ENCODE measurements at regions not wholly inside any gene's neighbourhood (a gene's known extent, or its start where the extent isn't known, plus 50 kb on each side); places are given as distances from the start of the nearest gene placed in this dataset.

- Histone ChIP-seq H4K91ac (ENCODE audit: low read depth, low read length) (no peak overlapping the region), H3K27me3 (ENCODE audit: insufficient read depth, low read length) (no peaks in the 10 kb centered on the region), H3K23ac (ENCODE audit: low read length) (no peak overlapping the region), H3K9me3 (ENCODE audit: insufficient read depth, low read depth, low read length) (no peaks in the 10 kb centered on the region), H3K4ac (ENCODE audit: low read depth, low read length) (no peak overlapping the region), H3K36me3 (ENCODE audit: control insufficient read depth in 1 of 2, insufficient read depth in 2 of 2, low read length in 2 of 2) (no peaks in the 10 kb centered on the region), H3K79me2 (ENCODE audit: control insufficient read depth, insufficient read depth, low read length, poor library complexity) (no peaks in the 10 kb centered on the region), H2BK5ac (ENCODE audit: low read depth, low read length, poor library complexity) (no peak overlapping the region), H3K14ac (ENCODE audit: low read length) (no peak overlapping the region), H3K4me3 (ENCODE audit: low read depth, low read length) (no peak overlapping the region), H3K27ac (ENCODE audit: low read depth, low read length) (no peak overlapping the region), H3K4me2 (ENCODE audit: low read length) (no peak overlapping the region), H4K8ac (ENCODE audit: low read depth, low read length) (no peak overlapping the region), H2BK12ac (ENCODE audit: low read length) (no peak overlapping the region), H2AK5ac (ENCODE audit: low read length) (no peak overlapping the region), H2BK120ac (ENCODE audit: insufficient read depth, low read length, poor library complexity) (no peak overlapping the region), H3K18ac (ENCODE audit: low read length) (no peak overlapping the region), H3K9ac (ENCODE audit: low read length) (no peak overlapping the region), H4K12ac (ENCODE audit: low read depth, low read length) (no peak overlapping the region), H3K4me1 (ENCODE audit: control insufficient read depth in 1 of 2, insufficient read depth in 2 of 2, low read length in 2 of 2) (no peaks in the 10 kb centered on the region), H3K79me1 (ENCODE audit: low read length) (no peaks in the 10 kb centered on the region), H2AFZ (ENCODE audit: insufficient read depth, low read length, poor library complexity) (no peak overlapping the region)
- DNase-seq: no peak
- no CpG with 5 or more reads among the region's 3 CpGs for WGBS (ENCODE audit: extremely low coverage, insufficient coverage, insufficient read length)
Measured at GRCh38 chr3:180329187-180329586, 272.8 kb upstream of the TTC14 start.

- no peak for DNase-seq
- H3K27me3 ChIP-seq (ENCODE audit: insufficient read depth, low read length): no peaks in the 10 kb centered on the region
- H3K4ac ChIP-seq (ENCODE audit: low read depth, low read length): no peak overlapping the region
- H3K18ac ChIP-seq (ENCODE audit: low read length): no peak overlapping the region
- no peak overlapping the region for H2AK5ac ChIP-seq (ENCODE audit: low read length)
- no peak overlapping the region for H3K4me2 ChIP-seq (ENCODE audit: low read length)
- H4K8ac ChIP-seq (ENCODE audit: low read depth, low read length): no peak overlapping the region
- H3K79me2 ChIP-seq (ENCODE audit: control insufficient read depth, insufficient read depth, low read length, poor library complexity): no peaks in the 10 kb centered on the region
- no peak overlapping the region for H2AFZ ChIP-seq (ENCODE audit: insufficient read depth, low read length, poor library complexity)
- no CpG with 5 or more reads among the region's 2 CpGs for WGBS (ENCODE audit: extremely low coverage, insufficient coverage, insufficient read length)
- H3K9me3 ChIP-seq (ENCODE audit: insufficient read depth, low read depth, low read length): no peaks in the 10 kb centered on the region
- no peak overlapping the region for H4K12ac ChIP-seq (ENCODE audit: low read depth, low read length)
- no peak overlapping the region for H2BK120ac ChIP-seq (ENCODE audit: insufficient read depth, low read length, poor library complexity)
- H3K36me3 ChIP-seq (ENCODE audit: control insufficient read depth in 1 of 2, insufficient read depth in 2 of 2, low read length in 2 of 2): no peaks in the 10 kb centered on the region
- no peak overlapping the region for H3K23ac ChIP-seq (ENCODE audit: low read length)
- H3K27ac ChIP-seq (ENCODE audit: low read depth, low read length): no peak overlapping the region
- no peaks in the 10 kb centered on the region for H3K79me1 ChIP-seq (ENCODE audit: low read length)
- no peak overlapping the region for H3K4me3 ChIP-seq (ENCODE audit: low read depth, low read length)
- no peaks in the 10 kb centered on the region for H3K4me1 ChIP-seq (ENCODE audit: control insufficient read depth in 1 of 2, insufficient read depth in 2 of 2, low read length in 2 of 2)
- no peak overlapping the region for H3K9ac ChIP-seq (ENCODE audit: low read length)
- no peak overlapping the region for H2BK5ac ChIP-seq (ENCODE audit: low read depth, low read length, poor library complexity)
- no peak overlapping the region for H3K14ac ChIP-seq (ENCODE audit: low read length)
- H4K91ac ChIP-seq (ENCODE audit: low read depth, low read length): no peak overlapping the region
- no peak overlapping the region for H2BK12ac ChIP-seq (ENCODE audit: low read length)
Measured at GRCh38 chr3:180329847-180330246, 272.1 kb upstream of the TTC14 start.

GRCh38 chr3:180330440-180330839, 271.5 kb upstream of the TTC14 start:
- no peaks in the 10 kb centered on the region for H3K9me3 ChIP-seq (ENCODE audit: insufficient read depth, low read depth, low read length)
- no CpG with 5 or more reads among the region's 1 CpG for WGBS (ENCODE audit: extremely low coverage, insufficient coverage, insufficient read length)

GRCh38 chr3:180332608-180333007, 269.4 kb upstream of the TTC14 start:
- Histone ChIP-seq H3K4me1 (ENCODE audit: control insufficient read depth in 1 of 2, insufficient read depth in 2 of 2, low read length in 2 of 2) (no peaks in the 10 kb centered on the region), H3K23ac (ENCODE audit: low read length) (no peak overlapping the region), H3K36me3 (ENCODE audit: control insufficient read depth in 1 of 2, insufficient read depth in 2 of 2, low read length in 2 of 2) (no peaks in the 10 kb centered on the region), H3K18ac (ENCODE audit: low read length) (no peak overlapping the region), H3K9ac (ENCODE audit: low read length) (no peak overlapping the region), H4K91ac (ENCODE audit: low read depth, low read length) (no peak overlapping the region), H3K79me2 (ENCODE audit: control insufficient read depth, insufficient read depth, low read length, poor library complexity) (no peaks in the 10 kb centered on the region), H3K27me3 (ENCODE audit: insufficient read depth, low read length) (no peaks in the 10 kb centered on the region), H2BK120ac (ENCODE audit: insufficient read depth, low read length, poor library complexity) (no peak overlapping the region), H3K4me3 (ENCODE audit: low read depth, low read length) (no peak overlapping the region), H2BK12ac (ENCODE audit: low read length) (no peak overlapping the region), H2BK5ac (ENCODE audit: low read depth, low read length, poor library complexity) (no peak overlapping the region), H3K4ac (ENCODE audit: low read depth, low read length) (no peak overlapping the region), H3K14ac (ENCODE audit: low read length) (no peak overlapping the region), H3K9me3 (ENCODE audit: insufficient read depth, low read depth, low read length) (no peaks in the 10 kb centered on the region), H4K12ac (ENCODE audit: low read depth, low read length) (no peak overlapping the region), H3K79me1 (ENCODE audit: low read length) (no peaks in the 10 kb centered on the region), H2AK5ac (ENCODE audit: low read length) (no peak overlapping the region), H2AFZ (ENCODE audit: insufficient read depth, low read length, poor library complexity) (no peak overlapping the region), H3K4me2 (ENCODE audit: low read length) (no peak overlapping the region), H3K27ac (ENCODE audit: low read depth, low read length) (no peak overlapping the region), H4K8ac (ENCODE audit: low read depth, low read length) (no peak overlapping the region)
- no peak for DNase-seq
- no CpG with 5 or more reads among the region's 4 CpGs for WGBS (ENCODE audit: extremely low coverage, insufficient coverage, insufficient read length)

More at GRCh38 chr3:180330440-180330839, 271.5 kb upstream of the TTC14 start:
- Histone ChIP-seq H2BK5ac (ENCODE audit: low read depth, low read length, poor library complexity) (no peak overlapping the region), H4K91ac (ENCODE audit: low read depth, low read length) (no peak overlapping the region), H3K18ac (ENCODE audit: low read length) (no peak overlapping the region), H3K14ac (ENCODE audit: low read length) (no peak overlapping the region), H4K8ac (ENCODE audit: low read depth, low read length) (no peak overlapping the region), H3K23ac (ENCODE audit: low read length) (no peak overlapping the region), H3K4me1 (ENCODE audit: control insufficient read depth in 1 of 2, insufficient read depth in 2 of 2, low read length in 2 of 2) (no peaks in the 10 kb centered on the region), H2AK5ac (ENCODE audit: low read length) (no peak overlapping the region), H4K12ac (ENCODE audit: low read depth, low read length) (no peak overlapping the region), H2AFZ (ENCODE audit: insufficient read depth, low read length, poor library complexity) (no peak overlapping the region), H3K27ac (ENCODE audit: low read depth, low read length) (no peak overlapping the region), H2BK12ac (ENCODE audit: low read length) (no peak overlapping the region), H3K36me3 (ENCODE audit: control insufficient read depth in 1 of 2, insufficient read depth in 2 of 2, low read length in 2 of 2) (no peaks in the 10 kb centered on the region), H3K9ac (ENCODE audit: low read length) (no peak overlapping the region), H3K27me3 (ENCODE audit: insufficient read depth, low read length) (no peaks in the 10 kb centered on the region), H3K4me2 (ENCODE audit: low read length) (no peak overlapping the region), H3K4ac (ENCODE audit: low read depth, low read length) (no peak overlapping the region), H3K79me1 (ENCODE audit: low read length) (no peaks in the 10 kb centered on the region), H3K4me3 (ENCODE audit: low read depth, low read length) (no peak overlapping the region), H2BK120ac (ENCODE audit: insufficient read depth, low read length, poor library complexity) (no peak overlapping the region), H3K79me2 (ENCODE audit: control insufficient read depth, insufficient read depth, low read length, poor library complexity) (no peaks in the 10 kb centered on the region)
- DNase-seq: no peak

Measured in trophoblast cell (in vitro differentiated cells and primary cell).